ENCODE measurements at regions not wholly inside any gene's neighbourhood (a gene's known extent, or its start where the extent isn't known, plus 50 kb on each side); places are given as distances from the start of the nearest gene placed in this dataset.

DNA sequence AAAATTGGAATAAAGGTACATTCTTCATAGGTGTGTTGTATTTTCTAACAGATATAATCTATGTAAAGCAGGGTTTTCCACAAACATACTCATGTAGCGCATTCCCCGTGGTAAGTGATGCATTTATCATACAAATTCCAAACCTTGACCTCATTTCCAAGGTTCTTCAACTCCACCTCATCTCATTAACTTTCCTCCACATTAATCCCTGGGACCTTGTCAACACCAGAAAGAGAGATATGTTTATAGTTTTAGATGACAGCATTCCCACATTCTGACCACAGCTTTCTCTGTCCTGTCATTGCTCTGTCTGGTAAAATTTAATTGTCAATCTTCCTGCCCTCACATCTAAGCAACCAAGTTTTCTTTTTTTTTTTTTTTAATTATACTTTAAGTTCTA, 415.1 kb downstream of the TMEM161B start:
- H3K4me3 ChIP-seq (ENCODE audit: low read depth, low read length), result no peak overlapping the region
- H3K27me3 ChIP-seq (ENCODE audit: control insufficient read depth, insufficient read depth, low read length), result no peaks in the 10 kb centered on the region
- H3K36me3 ChIP-seq (ENCODE audit: control insufficient read depth, insufficient read depth, low read length), result no peaks in the 10 kb centered on the region
- H3K9ac ChIP-seq (ENCODE audit: low read depth, low read length), result no peak overlapping the region
- H3K4me1 ChIP-seq (ENCODE audit: control insufficient read depth, insufficient read depth, low read length), result peaks cover 4% of the 10 kb centered on the region
- H3K9me3 ChIP-seq (ENCODE audit: control insufficient read depth, insufficient read depth, low read length), result no peaks in the 10 kb centered on the region

DNA sequence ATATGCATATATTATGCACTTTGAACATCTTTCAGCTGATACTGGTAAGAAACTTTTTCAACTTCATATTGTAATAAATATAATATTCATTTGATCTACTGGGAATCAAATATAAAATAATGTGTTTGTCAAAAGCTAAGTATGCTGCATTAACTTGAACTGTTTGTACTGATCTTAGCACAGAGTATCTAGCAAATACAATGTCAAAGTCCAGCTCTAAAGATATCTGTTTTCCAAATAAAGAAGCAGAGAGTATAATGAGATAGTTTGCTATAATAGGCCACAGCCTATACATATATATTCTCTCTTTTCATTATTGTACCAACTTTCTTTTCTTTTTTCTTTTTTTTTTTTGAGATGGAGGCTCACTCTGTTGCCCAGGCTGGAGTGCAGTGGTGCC, 417.0 kb downstream of the TMEM161B start:
- no peaks in the 10 kb centered on the region for H3K36me3 ChIP-seq (ENCODE audit: control insufficient read depth, insufficient read depth, low read length)
- no peak overlapping the region for H3K4me3 ChIP-seq (ENCODE audit: low read depth, low read length)
- H3K9ac ChIP-seq (ENCODE audit: low read depth, low read length), result no peak overlapping the region

DNA sequence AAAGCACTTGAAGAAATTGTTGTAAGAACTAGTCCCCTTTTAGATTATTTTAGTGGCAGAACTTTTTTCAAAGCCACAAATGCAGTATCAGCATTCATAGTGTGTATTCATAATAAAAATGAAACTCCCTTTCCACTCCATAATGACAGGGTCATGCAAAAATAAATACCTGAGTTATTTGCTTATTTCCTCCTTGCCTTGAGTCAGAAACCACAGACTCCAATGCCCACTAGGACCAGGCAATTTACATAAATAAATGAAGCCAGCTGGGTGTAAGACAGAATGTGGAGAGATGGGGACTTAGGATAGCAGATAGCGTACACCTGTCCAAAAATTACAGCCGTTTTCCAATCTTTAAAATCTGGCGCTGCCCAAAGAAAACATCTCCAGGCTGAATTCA, 417.8 kb downstream of the TMEM161B start:
- Histone ChIP-seq H3K9me3 (ENCODE audit: control insufficient read depth, insufficient read depth, low read length) (no peaks in the 10 kb centered on the region), H3K27me3 (ENCODE audit: control insufficient read depth, insufficient read depth, low read length) (no peaks in the 10 kb centered on the region), H3K4me3 (ENCODE audit: low read depth, low read length) (no peak overlapping the region), H3K9ac (ENCODE audit: low read depth, low read length) (no peak overlapping the region), H3K36me3 (ENCODE audit: control insufficient read depth, insufficient read depth, low read length) (no peaks in the 10 kb centered on the region), H3K4me1 (ENCODE audit: control insufficient read depth, insufficient read depth, low read length) (peaks cover 6% of the 10 kb centered on the region)

More for the DNA sequence above, 417.0 kb downstream of the TMEM161B start:
- Histone ChIP-seq H3K9me3 (ENCODE audit: control insufficient read depth, insufficient read depth, low read length) (no peaks in the 10 kb centered on the region), H3K4me1 (ENCODE audit: control insufficient read depth, insufficient read depth, low read length) (peaks cover 5% of the 10 kb centered on the region), H3K27me3 (ENCODE audit: control insufficient read depth, insufficient read depth, low read length) (no peaks in the 10 kb centered on the region)

DNA sequence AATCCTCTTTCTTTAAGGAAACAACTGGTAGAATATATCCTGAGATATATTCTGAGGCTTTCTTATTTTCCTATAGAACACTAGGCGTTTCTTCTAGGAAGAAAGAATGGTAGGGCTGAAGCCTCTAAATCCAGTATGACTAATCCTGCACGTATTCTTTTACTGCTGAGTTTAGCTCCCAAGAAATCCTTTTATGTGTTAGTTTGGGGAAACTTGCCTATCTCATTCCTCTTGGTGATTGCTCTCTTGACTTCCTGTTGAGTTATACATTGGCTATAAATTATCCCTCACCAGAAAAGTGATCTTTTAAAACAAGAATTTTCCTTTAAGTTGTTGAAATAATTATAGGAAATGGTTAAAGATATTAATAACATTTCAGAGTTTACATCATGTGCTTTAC, 422.9 kb downstream of the TMEM161B start:
- no peaks in the 10 kb centered on the region for H3K27me3 ChIP-seq (ENCODE audit: control insufficient read depth, insufficient read depth, low read length)
- no peak overlapping the region for H3K4me3 ChIP-seq (ENCODE audit: low read depth, low read length)
- H3K4me1 ChIP-seq (ENCODE audit: control insufficient read depth, insufficient read depth, low read length), result peaks cover 6% of the 10 kb centered on the region
- H3K9me3 ChIP-seq (ENCODE audit: control insufficient read depth, insufficient read depth, low read length), result no peaks in the 10 kb centered on the region
- H3K36me3 ChIP-seq (ENCODE audit: control insufficient read depth, insufficient read depth, low read length), result no peaks in the 10 kb centered on the region
- H3K9ac ChIP-seq (ENCODE audit: low read depth, low read length), result no peak overlapping the region

DNA sequence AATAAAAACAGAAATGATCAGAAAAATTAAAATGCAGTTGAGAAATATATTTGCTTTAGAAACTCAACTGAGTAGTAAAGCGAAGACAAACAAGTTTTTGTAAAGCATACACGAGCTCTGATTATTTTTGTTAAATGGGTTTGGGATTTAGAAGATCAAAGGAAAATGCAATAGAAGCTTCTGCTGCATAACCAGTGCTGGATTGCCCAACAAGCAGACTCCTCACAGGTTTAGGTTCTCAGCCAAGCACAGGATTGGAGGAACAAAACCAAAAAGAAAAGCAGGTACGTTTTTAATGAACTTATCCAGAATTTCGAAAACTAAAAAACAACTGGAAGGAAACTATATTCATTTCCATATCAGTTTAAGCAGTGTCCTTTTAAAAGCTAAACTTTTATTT, 423.8 kb downstream of the TMEM161B start:
- Histone ChIP-seq H3K27me3 (ENCODE audit: control insufficient read depth, insufficient read depth, low read length) (no peaks in the 10 kb centered on the region), H3K9me3 (ENCODE audit: control insufficient read depth, insufficient read depth, low read length) (no peaks in the 10 kb centered on the region), H3K4me3 (ENCODE audit: low read depth, low read length) (no peak overlapping the region), H3K9ac (ENCODE audit: low read depth, low read length) (no peak overlapping the region), H3K4me1 (ENCODE audit: control insufficient read depth, insufficient read depth, low read length) (peaks cover 2% of the 10 kb centered on the region), H3K36me3 (ENCODE audit: control insufficient read depth, insufficient read depth, low read length) (no peaks in the 10 kb centered on the region)

DNA sequence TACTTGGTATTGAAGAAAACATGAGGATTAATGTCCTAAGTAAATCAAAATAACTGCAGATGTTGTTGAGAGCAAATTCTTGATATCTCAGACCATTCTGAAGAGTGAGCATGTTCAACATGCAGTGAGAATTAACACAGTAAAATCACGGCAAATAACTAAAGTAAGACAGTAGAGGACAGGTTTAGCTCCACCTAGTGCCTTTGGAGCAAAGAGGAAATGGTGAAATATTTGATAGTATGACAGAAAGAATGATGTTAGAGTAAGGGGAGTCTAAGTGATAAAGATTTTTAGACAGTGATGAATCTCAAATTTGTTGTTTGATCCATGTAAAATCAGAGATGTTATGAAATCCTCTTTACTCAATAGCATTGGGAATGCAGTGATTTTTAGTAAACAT, 424.2 kb downstream of the TMEM161B start:
- Histone ChIP-seq H3K27me3 (ENCODE audit: control insufficient read depth, insufficient read depth, low read length) (no peaks in the 10 kb centered on the region), H3K9me3 (ENCODE audit: control insufficient read depth, insufficient read depth, low read length) (no peaks in the 10 kb centered on the region), H3K9ac (ENCODE audit: low read depth, low read length) (no peak overlapping the region), H3K4me1 (ENCODE audit: control insufficient read depth, insufficient read depth, low read length) (peaks cover 2% of the 10 kb centered on the region), H3K36me3 (ENCODE audit: control insufficient read depth, insufficient read depth, low read length) (no peaks in the 10 kb centered on the region), H3K4me3 (ENCODE audit: low read depth, low read length) (no peak overlapping the region)

DNA sequence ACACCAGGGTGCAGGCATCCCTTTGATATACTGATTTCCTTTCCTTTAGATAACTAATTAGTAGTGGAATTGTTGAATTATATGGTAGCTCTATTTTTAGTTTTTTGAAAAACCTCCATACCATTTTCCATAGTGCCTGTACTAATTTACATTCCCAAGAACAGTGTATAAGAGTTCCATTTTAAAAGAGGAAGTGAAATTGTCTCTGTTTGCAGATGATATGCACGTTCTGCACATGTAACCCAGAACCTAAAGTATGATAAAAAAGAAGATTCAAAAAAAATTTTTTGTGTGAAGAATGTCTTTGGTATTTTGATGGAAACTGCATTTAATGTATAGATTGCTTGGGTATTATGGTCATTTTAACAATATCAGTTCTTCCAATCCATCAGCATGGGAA, 424.0 kb upstream of the CCNH start:
- Histone ChIP-seq H3K4me3 (ENCODE audit: low read depth, low read length) (no peak overlapping the region), H3K9me3 (ENCODE audit: control insufficient read depth, insufficient read depth, low read length) (peaks cover 6% of the 10 kb centered on the region), H3K36me3 (ENCODE audit: control insufficient read depth, insufficient read depth, low read length) (no peaks in the 10 kb centered on the region), H3K27me3 (ENCODE audit: control insufficient read depth, insufficient read depth, low read length) (no peaks in the 10 kb centered on the region), H3K9ac (ENCODE audit: low read depth, low read length) (no peak overlapping the region), H3K4me1 (ENCODE audit: control insufficient read depth, insufficient read depth, low read length) (no peaks in the 10 kb centered on the region)

DNA sequence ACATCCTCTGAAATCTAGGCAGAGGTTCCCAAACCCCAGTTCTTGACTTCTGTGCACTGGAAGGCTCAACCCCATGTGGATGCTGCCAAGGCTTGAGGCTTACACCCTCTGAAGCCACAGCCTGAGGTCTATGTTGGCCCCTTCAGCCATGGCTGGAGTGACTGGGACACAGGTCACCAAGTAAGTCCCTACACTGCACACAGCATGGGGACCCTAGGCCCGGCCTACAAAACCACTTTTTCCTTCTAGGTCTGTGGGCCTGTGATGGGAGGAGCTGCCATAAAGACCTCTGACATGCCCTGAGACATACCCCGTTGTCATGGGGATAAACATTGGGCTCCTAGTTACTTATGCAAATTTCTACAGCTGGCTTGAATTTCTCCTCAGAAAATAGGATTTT, 418.8 kb upstream of the CCNH start:
- Histone ChIP-seq H3K4me3 (ENCODE audit: low read depth, low read length) (no peak overlapping the region), H3K9ac (ENCODE audit: low read depth, low read length) (no peak overlapping the region), H3K36me3 (ENCODE audit: control insufficient read depth, insufficient read depth, low read length) (no peaks in the 10 kb centered on the region), H3K4me1 (ENCODE audit: control insufficient read depth, insufficient read depth, low read length) (no peaks in the 10 kb centered on the region), H3K9me3 (ENCODE audit: control insufficient read depth, insufficient read depth, low read length) (peaks cover 11% of the 10 kb centered on the region), H3K27me3 (ENCODE audit: control insufficient read depth, insufficient read depth, low read length) (no peaks in the 10 kb centered on the region)

DNA sequence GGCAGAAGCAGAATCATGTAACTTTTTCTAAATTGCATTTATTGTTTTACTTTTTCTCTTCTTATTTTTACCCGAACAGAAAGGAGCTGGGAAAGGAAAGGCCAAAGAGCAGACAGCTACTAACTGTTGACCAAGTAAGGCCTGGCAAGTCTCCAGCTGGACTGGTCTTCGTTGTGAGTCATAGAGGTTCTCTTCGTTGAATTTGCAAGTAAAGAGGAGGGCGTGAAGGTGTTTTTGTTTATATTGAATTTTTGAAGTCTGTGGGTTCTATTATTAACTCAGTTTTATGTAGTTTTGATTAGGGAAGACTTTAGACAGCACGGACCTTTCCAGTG, 416.5 kb upstream of the CCNH start:
- Histone ChIP-seq H3K9me3 (ENCODE audit: control insufficient read depth, insufficient read depth, low read length) (peaks cover 11% of the 10 kb centered on the region), H3K9ac (ENCODE audit: low read depth, low read length) (no peak overlapping the region), H3K4me3 (ENCODE audit: low read depth, low read length) (no peak overlapping the region), H3K4me1 (ENCODE audit: control insufficient read depth, insufficient read depth, low read length) (no peaks in the 10 kb centered on the region), H3K27me3 (ENCODE audit: control insufficient read depth, insufficient read depth, low read length) (no peaks in the 10 kb centered on the region), H3K36me3 (ENCODE audit: control insufficient read depth, insufficient read depth, low read length) (no peaks in the 10 kb centered on the region)

DNA sequence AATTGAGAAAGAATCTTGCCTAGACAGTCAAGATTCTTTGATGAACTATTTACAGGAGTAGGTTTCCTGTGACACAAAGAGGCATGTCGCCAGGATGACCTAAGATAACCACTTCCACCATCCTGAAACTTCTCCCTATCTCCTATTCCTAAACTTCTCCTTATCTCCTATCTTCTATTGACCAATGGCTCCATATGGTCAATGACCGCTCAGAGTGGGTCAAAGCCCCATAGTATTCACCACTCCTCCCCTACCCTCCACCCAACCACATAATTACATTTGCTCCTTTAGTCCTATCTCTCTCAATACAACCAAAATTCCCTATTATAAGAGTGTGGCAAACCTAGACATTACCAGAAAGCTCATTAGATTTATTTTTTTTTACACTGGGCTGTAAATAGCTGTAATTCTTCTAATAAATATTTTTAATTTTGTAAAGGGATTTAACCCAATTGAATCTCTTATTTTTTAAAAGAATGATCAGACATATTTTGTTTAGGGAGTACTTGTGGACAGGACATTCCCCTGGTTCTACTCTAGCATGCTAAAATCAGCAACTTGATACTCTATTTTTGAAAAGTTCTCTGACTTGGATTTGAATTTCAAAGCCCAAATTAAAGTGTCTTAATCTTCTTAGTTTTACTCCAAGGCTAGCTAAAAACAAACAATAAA, 416.0 kb upstream of the CCNH start:
- Histone ChIP-seq H3K4me1 (ENCODE audit: control insufficient read depth, insufficient read depth, low read length) (no peaks in the 10 kb centered on the region), H3K36me3 (ENCODE audit: control insufficient read depth, insufficient read depth, low read length) (no peaks in the 10 kb centered on the region), H3K9me3 (ENCODE audit: control insufficient read depth, insufficient read depth, low read length) (peaks cover 11% of the 10 kb centered on the region), H3K4me3 (ENCODE audit: low read depth, low read length) (no peak overlapping the region), H3K27me3 (ENCODE audit: control insufficient read depth, insufficient read depth, low read length) (no peaks in the 10 kb centered on the region), H3K9ac (ENCODE audit: low read depth, low read length) (no peak overlapping the region)

DNA sequence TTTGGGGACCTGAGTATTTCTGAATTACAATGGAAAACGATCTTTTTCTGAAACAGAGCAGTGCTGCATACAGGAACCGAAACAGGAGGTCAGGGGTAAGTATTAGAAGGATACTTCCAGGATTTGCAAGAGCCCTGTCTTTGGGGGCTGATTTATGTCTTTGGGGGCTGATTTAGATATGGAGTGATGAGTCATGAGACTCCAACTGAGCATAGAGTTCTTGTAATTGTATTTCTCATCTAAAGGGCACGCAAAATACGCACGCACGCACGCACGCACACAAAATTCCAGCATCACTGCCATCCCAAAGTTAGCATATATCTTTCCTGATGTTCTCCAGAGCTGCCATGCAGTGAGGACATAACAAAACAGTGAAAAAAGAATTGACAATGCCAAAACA, 414.8 kb upstream of the CCNH start:
- H3K4me3 ChIP-seq (ENCODE audit: low read depth, low read length), result no peak overlapping the region

DNA sequence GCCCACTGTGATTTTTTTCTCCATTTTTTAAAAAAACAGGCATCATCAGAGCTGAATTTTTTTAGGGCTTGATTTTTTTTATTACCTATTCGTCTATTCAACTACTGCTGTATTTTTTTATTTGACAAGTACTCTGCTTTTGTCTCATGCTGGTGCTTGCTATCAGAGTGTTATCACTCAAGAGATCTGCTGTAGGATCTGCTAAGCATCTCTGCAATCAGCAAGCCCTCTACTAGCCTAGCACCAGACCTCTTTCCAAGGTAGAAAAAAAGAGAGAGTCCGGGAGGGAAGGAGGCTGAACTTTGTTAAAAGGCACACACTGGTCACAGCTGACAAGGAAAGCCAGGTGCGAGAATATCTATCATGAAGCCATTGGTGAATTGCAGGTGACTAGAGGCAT, 413.8 kb upstream of the CCNH start:
- peaks cover 3% of the 10 kb centered on the region for H3K9me3 ChIP-seq (ENCODE audit: control insufficient read depth, insufficient read depth, low read length)
- no peaks in the 10 kb centered on the region for H3K4me1 ChIP-seq (ENCODE audit: control insufficient read depth, insufficient read depth, low read length)
- no peaks in the 10 kb centered on the region for H3K27me3 ChIP-seq (ENCODE audit: control insufficient read depth, insufficient read depth, low read length)
- H3K4me3 ChIP-seq (ENCODE audit: low read depth, low read length), result no peak overlapping the region
- H3K36me3 ChIP-seq (ENCODE audit: control insufficient read depth, insufficient read depth, low read length), result no peaks in the 10 kb centered on the region
- H3K9ac ChIP-seq (ENCODE audit: low read depth, low read length), result no peak overlapping the region

More for the DNA sequence above, 414.8 kb upstream of the CCNH start:
- no peaks in the 10 kb centered on the region for H3K27me3 ChIP-seq (ENCODE audit: control insufficient read depth, insufficient read depth, low read length)
- H3K4me1 ChIP-seq (ENCODE audit: control insufficient read depth, insufficient read depth, low read length), result no peaks in the 10 kb centered on the region
- H3K9me3 ChIP-seq (ENCODE audit: control insufficient read depth, insufficient read depth, low read length), result peaks cover 6% of the 10 kb centered on the region
- H3K9ac ChIP-seq (ENCODE audit: low read depth, low read length), result no peak overlapping the region
- H3K36me3 ChIP-seq (ENCODE audit: control insufficient read depth, insufficient read depth, low read length), result no peaks in the 10 kb centered on the region

Data from iPS-15b (cell line).